HEK293 (cell line): ENCODE measurements at regions not wholly inside any gene's neighbourhood (a gene's known extent, or its start where the extent isn't known, plus 50 kb on each side); places are given as distances from the start of the nearest gene placed in this dataset.
"Not testable (repeated sequence)": the region's sequence is repeated elsewhere in the genome, so short reads cannot be mapped to it uniquely, and the experiment has no call there.

Source experiments
- KLF10 ChIP-seq: fragments of 450-650 bp; IDR thresholded peaks from 2 replicates; pipeline ENCODE4 v1.5.1; 2018; ENCODE audit warnings: missing biosample characterization, mild to moderate bottlenecking, missing genetic modification characterization
- YY1 ChIP-seq: fragments of 450-650 bp; formaldehyde crosslinking; IDR thresholded peaks from 2 replicates; pipeline ENCODE4 v1.5.1; 2018; ENCODE audit warnings: missing biosample characterization, missing genetic modification characterization
- ZBTB17 ChIP-seq: fragments of 450-650 bp; formaldehyde crosslinking; IDR thresholded peaks from 2 replicates; pipeline ENCODE4 v1.5.1; 2016; ENCODE audit warnings: missing biosample characterization, missing genetic modification characterization
- ZNF596 ChIP-seq: fragments of 450-650 bp; IDR thresholded peaks from 2 replicates; pipeline ENCODE4 v1.5.0; 2018; ENCODE audit warnings: missing biosample characterization, mild to moderate bottlenecking, missing genetic modification characterization, moderate library complexity
- ZNF76 ChIP-seq: fragments of 450-650 bp; formaldehyde crosslinking; IDR thresholded peaks from 2 replicates; pipeline ENCODE4; 2016; ENCODE audit warnings: low read depth, missing biosample characterization, missing genetic modification characterization, borderline replicate concordance
- TF ChIP-seq, protein P1 (sequence below): fragments of 450-650 bp; formaldehyde crosslinking; IDR thresholded peaks from 2 replicates; pipeline ENCODE4 v1.5.1; 2017; ENCODE audit warnings: missing biosample characterization, missing genetic modification characterization
- TF ChIP-seq, protein P2 (sequence below): fragments of 450-650 bp; formaldehyde crosslinking; IDR thresholded peaks from 2 replicates; pipeline ENCODE4 v1.5.1; 2016; ENCODE audit warnings: missing biosample characterization, missing genetic modification characterization
- TF ChIP-seq, protein P3 (sequence below): fragments of 450-650 bp; formaldehyde crosslinking; IDR thresholded peaks from 2 replicates; pipeline ENCODE4 v1.5.1; 2016; ENCODE audit warnings: missing biosample characterization, missing genetic modification characterization
- TF ChIP-seq, protein P4 (sequence below): fragments of 450-650 bp; formaldehyde crosslinking; IDR thresholded peaks from 2 replicates; pipeline ENCODE4 v1.5.1; 2016; ENCODE audit warnings: missing biosample characterization, missing genetic modification characterization

DNA sequence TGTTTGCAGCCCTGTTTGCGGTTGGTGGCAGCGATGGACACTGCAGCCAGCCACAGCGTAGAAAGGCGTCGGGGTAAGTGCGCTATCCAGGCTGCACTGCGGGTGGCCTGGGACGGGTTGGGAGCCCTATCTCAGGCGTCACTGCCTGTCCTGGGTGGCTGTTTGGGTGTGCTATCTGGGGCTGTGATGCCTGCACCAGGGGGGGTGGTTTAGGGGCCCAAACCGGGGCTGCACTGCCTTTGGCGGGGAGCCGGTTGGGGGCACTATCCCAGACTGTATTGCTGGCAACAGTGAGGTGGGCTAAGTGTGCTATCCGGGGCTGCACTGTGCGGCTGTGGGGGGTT is 248.2 kb downstream of the TP53TG3F start:
- not testable (repeated sequence) for TF ChIP-seq ZBTB17 (tag by site-specific recombination); ZNF596; YY1 (tag by site-specific recombination); ZNF76 (tag by site-specific recombination); KLF10 (tag by site-specific recombination)
- TF ChIP-seq, protein P1, sequence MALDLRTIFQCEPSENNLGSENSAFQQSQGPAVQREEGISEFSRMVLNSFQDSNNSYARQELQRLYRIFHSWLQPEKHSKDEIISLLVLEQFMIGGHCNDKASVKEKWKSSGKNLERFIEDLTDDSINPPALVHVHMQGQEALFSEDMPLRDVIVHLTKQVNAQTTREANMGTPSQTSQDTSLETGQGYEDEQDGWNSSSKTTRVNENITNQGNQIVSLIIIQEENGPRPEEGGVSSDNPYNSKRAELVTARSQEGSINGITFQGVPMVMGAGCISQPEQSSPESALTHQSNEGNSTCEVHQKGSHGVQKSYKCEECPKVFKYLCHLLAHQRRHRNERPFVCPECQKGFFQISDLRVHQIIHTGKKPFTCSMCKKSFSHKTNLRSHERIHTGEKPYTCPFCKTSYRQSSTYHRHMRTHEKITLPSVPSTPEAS: not testable (repeated sequence)
- TF ChIP-seq, protein P2, sequence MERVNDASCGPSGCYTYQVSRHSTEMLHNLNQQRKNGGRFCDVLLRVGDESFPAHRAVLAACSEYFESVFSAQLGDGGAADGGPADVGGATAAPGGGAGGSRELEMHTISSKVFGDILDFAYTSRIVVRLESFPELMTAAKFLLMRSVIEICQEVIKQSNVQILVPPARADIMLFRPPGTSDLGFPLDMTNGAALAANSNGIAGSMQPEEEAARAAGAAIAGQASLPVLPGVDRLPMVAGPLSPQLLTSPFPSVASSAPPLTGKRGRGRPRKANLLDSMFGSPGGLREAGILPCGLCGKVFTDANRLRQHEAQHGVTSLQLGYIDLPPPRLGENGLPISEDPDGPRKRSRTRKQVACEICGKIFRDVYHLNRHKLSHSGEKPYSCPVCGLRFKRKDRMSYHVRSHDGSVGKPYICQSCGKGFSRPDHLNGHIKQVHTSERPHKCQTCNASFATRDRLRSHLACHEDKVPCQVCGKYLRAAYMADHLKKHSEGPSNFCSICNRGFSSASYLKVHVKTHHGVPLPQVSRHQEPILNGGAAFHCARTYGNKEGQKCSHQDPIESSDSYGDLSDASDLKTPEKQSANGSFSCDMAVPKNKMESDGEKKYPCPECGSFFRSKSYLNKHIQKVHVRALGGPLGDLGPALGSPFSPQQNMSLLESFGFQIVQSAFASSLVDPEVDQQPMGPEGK: not testable (repeated sequence)
- TF ChIP-seq, protein P3, sequence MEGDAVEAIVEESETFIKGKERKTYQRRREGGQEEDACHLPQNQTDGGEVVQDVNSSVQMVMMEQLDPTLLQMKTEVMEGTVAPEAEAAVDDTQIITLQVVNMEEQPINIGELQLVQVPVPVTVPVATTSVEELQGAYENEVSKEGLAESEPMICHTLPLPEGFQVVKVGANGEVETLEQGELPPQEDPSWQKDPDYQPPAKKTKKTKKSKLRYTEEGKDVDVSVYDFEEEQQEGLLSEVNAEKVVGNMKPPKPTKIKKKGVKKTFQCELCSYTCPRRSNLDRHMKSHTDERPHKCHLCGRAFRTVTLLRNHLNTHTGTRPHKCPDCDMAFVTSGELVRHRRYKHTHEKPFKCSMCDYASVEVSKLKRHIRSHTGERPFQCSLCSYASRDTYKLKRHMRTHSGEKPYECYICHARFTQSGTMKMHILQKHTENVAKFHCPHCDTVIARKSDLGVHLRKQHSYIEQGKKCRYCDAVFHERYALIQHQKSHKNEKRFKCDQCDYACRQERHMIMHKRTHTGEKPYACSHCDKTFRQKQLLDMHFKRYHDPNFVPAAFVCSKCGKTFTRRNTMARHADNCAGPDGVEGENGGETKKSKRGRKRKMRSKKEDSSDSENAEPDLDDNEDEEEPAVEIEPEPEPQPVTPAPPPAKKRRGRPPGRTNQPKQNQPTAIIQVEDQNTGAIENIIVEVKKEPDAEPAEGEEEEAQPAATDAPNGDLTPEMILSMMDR (tag by site-specific recombination): not testable (repeated sequence)
- TF ChIP-seq, protein P4, sequence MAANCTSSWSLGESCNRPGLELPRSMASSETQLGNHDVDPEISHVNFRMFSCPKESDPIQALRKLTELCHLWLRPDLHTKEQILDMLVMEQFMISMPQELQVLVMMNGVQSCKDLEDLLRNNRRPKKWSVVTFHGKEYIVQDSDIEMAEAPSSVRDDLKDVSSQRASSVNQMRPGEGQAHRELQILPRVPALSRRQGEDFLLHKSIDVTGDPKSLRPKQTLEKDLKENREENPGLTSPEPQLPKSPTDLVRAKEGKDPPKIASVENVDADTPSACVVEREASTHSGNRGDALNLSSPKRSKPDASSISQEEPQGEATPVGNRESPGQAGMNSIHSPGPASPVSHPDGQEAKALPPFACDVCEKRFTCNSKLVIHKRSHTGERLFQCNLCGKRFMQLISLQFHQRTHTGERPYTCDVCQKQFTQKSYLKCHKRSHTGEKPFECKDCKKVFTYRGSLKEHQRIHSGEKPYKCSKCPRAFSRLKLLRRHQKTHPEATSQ (tag by site-specific recombination): not testable (repeated sequence)
